CD4-positive, CD25-positive, alpha-beta regulatory T cell (primary cell): ENCODE measurements at regions not wholly inside any gene's neighbourhood (a gene's known extent, or its start where the extent isn't known, plus 50 kb on each side); places are given as distances from the start of the nearest gene placed in this dataset.
"Not testable (repeated sequence)": the region's sequence is repeated elsewhere in the genome, so short reads cannot be mapped to it uniquely, and the experiment has no call there.

Experiments used
- ATAC-seq, 2 donors: fragments of 150-1000 bp; cut with Tn5 transposase; one replicate each; pipeline ENCODE4 v1.10.0; 2021; ENCODE audit warnings: low read depth in 2 of 2, moderate number of reproducible peaks in 2 of 2, moderate library complexity in 1 of 2
- DNase-seq, 3 donors: peaks; one replicate each; pipeline versions ENCODE4 v3.0.0 to v3.0.0-alpha.2; 2012 to 2022; ENCODE audit warnings: mixed read lengths in 1 of 3
- H3K27ac ChIP-seq: one replicate; pipeline ENCODE4 v1.7.0; 2013; ENCODE audit warnings: mild to moderate bottlenecking, low read length; ENCODE audit not compliant: insufficient read depth, poor library complexity, severe bottlenecking
- H3K27me3 ChIP-seq: one replicate; pipeline ENCODE4 v1.7.0; 2013; ENCODE audit warnings: low read length; ENCODE audit not compliant: control insufficient read depth, insufficient read depth
- H3K36me3 ChIP-seq: one replicate; pipeline ENCODE4 v1.7.0; 2013; ENCODE audit warnings: mild to moderate bottlenecking, low read length, moderate library complexity; ENCODE audit not compliant: control insufficient read depth, insufficient read depth
- H3K4me1 ChIP-seq: 2 replicates; pipeline ENCODE4 v1.7.0; 2013; ENCODE audit warnings: mild to moderate bottlenecking, low read length; ENCODE audit not compliant: insufficient read depth, control insufficient read depth, poor library complexity, severe bottlenecking
- H3K4me3 ChIP-seq: one replicate; pipeline ENCODE4 v1.7.0; 2013; ENCODE audit warnings: low read depth, mild to moderate bottlenecking, low read length, moderate library complexity
- H3K9me3 ChIP-seq, 2 experiments: 1 replicate in 1 of 2; 2 replicates in 1 of 2; pipeline ENCODE4 v1.7.0; 2013; ENCODE audit warnings: low read length in 2 of 2, mild to moderate bottlenecking in 1 of 2, moderate library complexity in 1 of 2; ENCODE audit not compliant: control insufficient read depth in 2 of 2
- H3K27ac Mint-ChIP-seq, 3 donors: one replicate each; pipeline ENCODE4 v1.8.0; 2020 to 2022; ENCODE audit warnings: mild to moderate bottlenecking in 3 of 3, mixed read lengths in 3 of 3, moderate library complexity in 2 of 3
- H3K27me3 Mint-ChIP-seq: one replicate; pipeline ENCODE4 v1.8.0; 2022; ENCODE audit warnings: mild to moderate bottlenecking, mixed read lengths
- H3K36me3 Mint-ChIP-seq: one replicate; pipeline ENCODE4 v1.8.0; 2020; ENCODE audit warnings: mixed read lengths
- H3K4me1 Mint-ChIP-seq, 4 donors: one replicate each; pipeline ENCODE4 v1.8.0; 2020 to 2022; ENCODE audit warnings: mixed read lengths in 4 of 4, mild to moderate bottlenecking in 1 of 4
- H3K4me3 Mint-ChIP-seq, 4 donors: one replicate each; pipeline ENCODE4 v1.8.0; 2020 to 2022; ENCODE audit warnings: mild to moderate bottlenecking in 4 of 4, mixed read lengths in 4 of 4, moderate library complexity in 3 of 4
- H3K9me3 Mint-ChIP-seq, 7 donors: one replicate each; pipeline ENCODE4 v1.8.0; 2020 to 2022; ENCODE audit warnings: mixed read lengths in 7 of 7, mild to moderate bottlenecking in 3 of 7, moderate library complexity in 2 of 7

DNA sequence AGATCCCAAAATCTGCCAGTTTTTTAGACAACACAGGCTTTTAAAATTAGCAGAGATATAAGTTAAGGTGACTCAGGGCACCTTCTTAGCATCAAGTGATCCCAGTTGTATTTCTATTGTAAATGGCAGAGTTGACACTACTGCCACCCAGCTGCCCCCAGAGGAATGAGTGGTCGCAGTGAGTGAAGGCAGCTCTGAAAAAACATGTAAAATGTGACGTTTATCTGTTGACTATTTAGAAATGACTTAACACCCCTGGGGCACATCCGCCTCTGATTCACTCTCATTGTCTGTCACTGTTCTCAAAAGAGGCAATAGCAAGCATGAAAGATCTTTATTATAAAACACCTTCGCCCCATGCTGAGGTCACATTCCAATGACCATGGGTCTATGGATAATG is 592.4 kb downstream of the ACTRT1 start:
- no peaks in the 10 kb centered on the region for H3K27me3 ChIP-seq
- DNase-seq (no peak), ATAC-seq (no peak)
- Mint-ChIP-seq H3K9me3 (peaks cover 0 to 4% (median 2%) of the 10 kb centered on the region in 7 donors), H3K4me3 (no peak overlapping the region), H3K4me1 (no peaks in the 10 kb centered on the region), H3K27me3 (no peaks in the 10 kb centered on the region), H3K36me3 (no peaks in the 10 kb centered on the region), H3K27ac (no peak overlapping the region)
- H3K9me3 ChIP-seq: no peaks in the 10 kb centered on the region
- H3K27ac ChIP-seq: no peak overlapping the region
- H3K4me1 ChIP-seq: no peaks in the 10 kb centered on the region
- no peaks in the 10 kb centered on the region for H3K36me3 ChIP-seq
- H3K4me3 ChIP-seq: no peak overlapping the region

DNA sequence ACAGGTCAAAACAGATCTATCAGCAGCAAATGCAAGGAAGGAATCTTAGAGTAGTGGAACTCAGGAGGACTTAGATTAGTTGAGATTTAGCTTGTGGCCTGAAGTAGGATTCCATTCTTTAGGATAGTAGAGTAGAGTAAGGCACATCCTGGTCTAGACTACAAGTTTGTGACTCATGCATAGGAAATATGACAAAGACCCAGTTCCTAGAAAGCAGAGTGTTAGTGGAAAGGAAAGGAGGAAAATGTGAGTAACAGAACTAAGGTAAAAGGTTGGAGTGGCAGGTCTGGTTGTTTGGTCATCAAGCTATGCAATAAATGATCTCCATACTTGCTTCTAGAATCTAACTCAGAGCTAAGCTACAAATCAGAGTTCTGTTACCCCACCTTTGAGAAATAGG is 595.0 kb downstream of the ACTRT1 start:
- Mint-ChIP-seq H3K4me3 (no peak overlapping the region), H3K27me3 (no peaks in the 10 kb centered on the region), H3K36me3 (no peaks in the 10 kb centered on the region), H3K4me1 (no peaks in the 10 kb centered on the region), H3K27ac (no peak overlapping the region), H3K9me3 (peaks cover 0 to 4% (median 0%) of the 10 kb centered on the region in 7 donors)
- no peaks in the 10 kb centered on the region for H3K27me3 ChIP-seq
- H3K27ac ChIP-seq: no peak overlapping the region
- no peaks in the 10 kb centered on the region for H3K36me3 ChIP-seq
- DNase-seq (no peak), ATAC-seq (no peak)
- H3K4me1 ChIP-seq: no peaks in the 10 kb centered on the region
- H3K4me3 ChIP-seq: no peak overlapping the region
- no peaks in the 10 kb centered on the region for H3K9me3 ChIP-seq

DNA sequence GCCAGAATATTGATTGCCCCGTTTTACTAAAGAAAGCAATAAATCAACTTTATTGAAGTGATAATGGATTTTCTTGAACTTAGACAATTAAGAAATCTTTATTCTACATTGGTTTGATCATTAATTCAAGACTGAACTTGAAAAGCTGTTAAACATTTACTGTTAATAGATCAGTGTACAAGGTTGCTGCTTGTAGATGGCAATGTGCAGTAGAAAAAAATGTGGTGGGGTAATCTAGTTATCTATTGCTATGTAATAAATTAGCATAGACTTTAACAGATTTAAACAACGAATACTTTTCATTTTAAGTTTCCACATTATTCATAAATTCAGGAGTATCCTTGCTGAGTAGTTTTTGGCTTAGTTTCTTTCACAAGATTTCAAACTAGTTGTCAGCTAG is 612.5 kb downstream of the ACTRT1 start:
- H3K27me3 Mint-ChIP-seq: no peaks in the 10 kb centered on the region
- Histone ChIP-seq H3K27me3 (no peaks in the 10 kb centered on the region), H3K4me3 (no peak overlapping the region), H3K27ac (no peak overlapping the region), H3K9me3 (no peaks in the 10 kb centered on the region), H3K36me3 (no peaks in the 10 kb centered on the region), H3K4me1 (no peaks in the 10 kb centered on the region)
- H3K27ac Mint-ChIP-seq: no peak overlapping the region
- DNase-seq (no peak), ATAC-seq (no peak)
- peaks cover 0 to 4% (median 0%) of the 10 kb centered on the region in 7 donors for H3K9me3 Mint-ChIP-seq
- no peaks in the 10 kb centered on the region for H3K36me3 Mint-ChIP-seq
- H3K4me3 Mint-ChIP-seq: no peak overlapping the region
- H3K4me1 Mint-ChIP-seq: no peaks in the 10 kb centered on the region

DNA sequence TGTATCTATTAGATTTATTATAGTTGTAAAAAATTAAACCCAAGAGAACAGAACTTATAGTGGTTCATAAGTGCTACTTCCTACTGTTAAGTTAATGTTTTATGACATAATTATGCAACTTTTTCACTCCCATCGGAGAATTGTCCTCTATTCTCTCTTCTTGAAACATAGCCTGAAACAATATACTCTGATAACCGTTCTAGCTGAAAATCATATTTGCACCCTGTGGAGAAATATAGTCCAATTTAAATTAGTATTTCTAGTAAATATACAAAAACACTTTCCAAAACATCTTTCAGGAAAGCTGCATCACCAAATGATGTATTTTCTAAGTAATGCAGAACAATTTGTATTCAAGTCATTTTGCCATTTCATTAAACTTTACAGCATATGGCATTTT is 586.4 kb downstream of the PRR32 start:
- H3K27ac Mint-ChIP-seq: no peak overlapping the region
- no peak overlapping the region for H3K4me3 ChIP-seq
- ATAC-seq: no peak

DNA sequence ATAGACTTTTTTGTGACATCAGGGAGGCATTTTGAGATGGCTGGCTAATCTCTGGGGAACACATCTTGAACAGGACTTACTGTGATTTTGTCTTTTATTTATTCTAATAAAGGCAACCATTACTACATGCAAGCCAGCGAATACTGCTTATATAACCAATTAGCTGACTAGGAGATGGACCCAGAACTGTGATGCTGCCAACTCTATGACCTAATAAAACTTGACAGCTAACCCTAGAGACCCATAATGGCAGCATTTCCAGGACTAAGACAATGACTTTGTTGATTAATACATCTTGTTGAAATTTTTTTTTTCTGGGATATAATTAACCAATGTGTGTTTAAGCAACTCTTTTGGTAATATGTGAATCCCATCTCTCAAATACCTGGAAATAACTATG is 584.6 kb downstream of the PRR32 start:
- no peak overlapping the region for H3K4me3 ChIP-seq
- no peaks in the 10 kb centered on the region for H3K4me1 ChIP-seq
- no peak for DNase-seq
- H3K9me3 Mint-ChIP-seq: peaks cover 0 to 12% (median 4%) of the 10 kb centered on the region in 7 donors
- no peaks in the 10 kb centered on the region for H3K27me3 Mint-ChIP-seq
- no peak overlapping the region for H3K27ac ChIP-seq
- H3K4me3 Mint-ChIP-seq: no peak overlapping the region
- no peak overlapping the region for H3K27ac Mint-ChIP-seq
- no peaks in the 10 kb centered on the region for H3K36me3 ChIP-seq
- no peaks in the 10 kb centered on the region for H3K27me3 ChIP-seq
- H3K9me3 ChIP-seq: no peaks in the 10 kb centered on the region
- no peaks in the 10 kb centered on the region for H3K36me3 Mint-ChIP-seq
- no peak for ATAC-seq
- H3K4me1 Mint-ChIP-seq: no peaks in the 10 kb centered on the region

More for the DNA sequence above, 586.4 kb downstream of the PRR32 start:
- no peak for DNase-seq
- Histone ChIP-seq H3K27me3 (no peaks in the 10 kb centered on the region), H3K27ac (no peak overlapping the region), H3K4me1 (no peaks in the 10 kb centered on the region), H3K9me3 (no peaks in the 10 kb centered on the region), H3K36me3 (no peaks in the 10 kb centered on the region)
- peaks cover 0 to 14% (median 4%) of the 10 kb centered on the region in 7 donors for H3K9me3 Mint-ChIP-seq
- H3K4me3 Mint-ChIP-seq: no peak overlapping the region
- H3K4me1 Mint-ChIP-seq: no peaks in the 10 kb centered on the region
- no peaks in the 10 kb centered on the region for H3K36me3 Mint-ChIP-seq
- H3K27me3 Mint-ChIP-seq: no peaks in the 10 kb centered on the region

DNA sequence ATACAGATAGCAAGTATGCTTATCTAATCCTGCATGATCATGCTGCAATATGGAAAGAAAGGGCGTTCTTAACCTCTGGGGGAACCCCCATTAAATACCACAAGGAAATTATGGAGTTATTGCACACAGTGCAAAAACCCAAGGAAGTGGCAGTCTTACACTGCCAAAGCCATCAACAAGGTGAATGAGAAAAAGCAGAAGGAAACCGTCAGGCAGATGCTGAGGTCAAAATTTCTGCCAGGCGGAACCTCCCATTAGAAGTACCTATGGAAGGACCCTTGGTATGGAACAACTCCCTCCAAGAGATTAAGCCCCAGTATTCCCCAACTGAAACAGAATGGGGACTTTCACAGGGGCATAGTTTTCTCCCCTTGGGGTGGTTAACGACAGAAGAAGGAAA is 580.7 kb downstream of the PRR32 start:
- not testable (repeated sequence) for H3K27ac ChIP-seq, H3K27ac Mint-ChIP-seq, H3K27me3 ChIP-seq, H3K4me3 ChIP-seq, H3K27me3 Mint-ChIP-seq, H3K4me1 ChIP-seq, ATAC-seq, H3K4me3 Mint-ChIP-seq, H3K4me1 Mint-ChIP-seq, H3K9me3 ChIP-seq, H3K36me3 ChIP-seq, DNase-seq, H3K36me3 Mint-ChIP-seq, H3K9me3 Mint-ChIP-seq

DNA sequence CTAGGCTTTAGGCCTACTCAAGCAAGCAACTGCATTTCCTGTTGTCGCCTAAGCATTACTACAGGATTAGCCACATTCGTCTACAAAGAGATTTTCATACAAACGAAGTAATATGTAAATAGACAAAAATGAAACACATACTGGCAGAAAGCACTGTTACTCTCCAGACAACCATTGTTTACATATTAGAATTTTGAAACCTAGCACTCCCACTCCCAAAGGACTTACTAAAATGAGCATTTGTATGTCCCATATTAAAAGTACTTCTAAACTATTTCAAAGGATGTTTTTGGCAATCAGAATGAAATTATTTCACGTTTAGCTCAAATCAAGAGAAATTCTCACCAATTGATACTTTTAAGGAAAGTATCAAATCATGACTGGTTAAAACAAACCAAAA is 570.8 kb downstream of the PRR32 start:
- H3K27ac Mint-ChIP-seq: no peak overlapping the region
- ATAC-seq (no peak), DNase-seq (no peak)
- no peaks in the 10 kb centered on the region for H3K36me3 ChIP-seq
- H3K9me3 ChIP-seq: no peaks in the 10 kb centered on the region
- H3K4me1 ChIP-seq: no peaks in the 10 kb centered on the region
- no peaks in the 10 kb centered on the region for H3K36me3 Mint-ChIP-seq
- no peak overlapping the region for H3K27ac ChIP-seq
- H3K27me3 Mint-ChIP-seq: no peaks in the 10 kb centered on the region
- H3K4me3 ChIP-seq: no peak overlapping the region
- H3K9me3 Mint-ChIP-seq: peaks cover 0 to 5% (median 0%) of the 10 kb centered on the region in 7 donors
- no peaks in the 10 kb centered on the region for H3K27me3 ChIP-seq
- H3K4me1 Mint-ChIP-seq: no peaks in the 10 kb centered on the region
- H3K4me3 Mint-ChIP-seq: no peak overlapping the region

DNA sequence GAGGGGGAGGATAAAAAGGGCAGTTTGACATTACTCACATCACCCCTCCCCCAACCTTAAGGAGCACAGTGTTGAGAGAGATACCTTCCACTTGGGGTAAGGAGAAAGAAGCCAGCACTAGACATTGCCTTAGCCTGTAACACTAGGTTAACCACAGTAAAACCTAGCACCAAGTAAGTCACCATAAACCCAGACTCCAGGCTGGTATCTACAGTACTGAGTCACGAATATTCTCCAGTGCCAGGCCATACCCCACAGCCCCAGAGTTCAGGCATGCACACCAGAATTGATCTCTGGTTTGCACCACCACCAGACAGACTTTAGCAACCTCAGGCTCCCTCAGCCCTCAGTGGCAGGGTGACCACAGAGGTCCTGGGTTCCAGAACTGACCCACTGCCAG is 570.4 kb downstream of the PRR32 start:
- DNase-seq (no peak), ATAC-seq (no peak)
- H3K4me3 ChIP-seq: no peak overlapping the region
- H3K27me3 Mint-ChIP-seq: no peaks in the 10 kb centered on the region
- no peak overlapping the region for H3K27ac ChIP-seq
- no peaks in the 10 kb centered on the region for H3K9me3 ChIP-seq
- H3K27me3 ChIP-seq: no peaks in the 10 kb centered on the region
- no peaks in the 10 kb centered on the region for H3K36me3 Mint-ChIP-seq
- H3K4me3 Mint-ChIP-seq: no peak overlapping the region
- no peaks in the 10 kb centered on the region for H3K4me1 Mint-ChIP-seq
- no peak overlapping the region for H3K27ac Mint-ChIP-seq
- H3K4me1 ChIP-seq: no peaks in the 10 kb centered on the region
- H3K36me3 ChIP-seq: no peaks in the 10 kb centered on the region
- peaks cover 0 to 5% (median 0%) of the 10 kb centered on the region in 7 donors for H3K9me3 Mint-ChIP-seq
